OCI-M2 (cell line): ENCODE measurements at regions not wholly inside any gene's neighbourhood (a gene's known extent, or its start where the extent isn't known, plus 50 kb on each side); places are given as distances from the start of the nearest gene placed in this dataset.

Source experiments
- DNase-seq: peaks from one replicate; lab custom pipeline; 2025; ENCODE audit not compliant: unreplicated experiment; lab: John Stamatoyannopoulos, UW

DNA sequence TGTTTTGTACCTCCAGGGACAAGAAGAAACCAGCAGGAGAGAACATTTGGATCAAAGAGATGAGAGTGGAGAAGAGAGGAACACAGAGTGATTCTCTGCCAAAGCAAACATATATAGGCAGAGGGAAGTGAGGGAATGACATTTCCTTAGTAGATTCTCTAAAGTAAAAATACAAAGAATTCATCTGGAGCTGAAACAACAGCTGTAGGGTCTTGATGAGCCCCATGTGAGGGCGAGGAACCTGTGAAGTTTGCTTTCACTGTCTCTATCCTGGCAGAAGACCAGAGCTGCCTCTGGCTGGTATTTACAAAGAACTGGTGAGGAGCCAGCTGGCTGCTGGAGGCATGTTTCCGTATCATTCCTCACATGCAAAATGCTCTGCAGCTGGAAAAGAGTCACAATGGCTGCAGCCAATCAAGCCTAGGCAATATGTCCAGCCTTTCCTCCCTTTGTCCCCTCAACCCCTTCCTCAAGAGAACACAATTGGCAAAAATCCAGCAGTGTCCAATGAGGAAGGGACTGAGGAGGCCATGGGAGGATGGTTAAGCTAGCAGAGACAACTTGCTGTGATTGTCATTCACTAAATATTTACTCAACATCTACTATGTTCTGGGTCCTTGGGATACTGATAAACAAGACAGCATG, 122.5 kb downstream of the PHLDA1 start:
- DNase-seq = no peak

GRCh38 chr12:75905922-75906321, 125.7 kb downstream of the PHLDA1 start:
- no peak for DNase-seq

DNA sequence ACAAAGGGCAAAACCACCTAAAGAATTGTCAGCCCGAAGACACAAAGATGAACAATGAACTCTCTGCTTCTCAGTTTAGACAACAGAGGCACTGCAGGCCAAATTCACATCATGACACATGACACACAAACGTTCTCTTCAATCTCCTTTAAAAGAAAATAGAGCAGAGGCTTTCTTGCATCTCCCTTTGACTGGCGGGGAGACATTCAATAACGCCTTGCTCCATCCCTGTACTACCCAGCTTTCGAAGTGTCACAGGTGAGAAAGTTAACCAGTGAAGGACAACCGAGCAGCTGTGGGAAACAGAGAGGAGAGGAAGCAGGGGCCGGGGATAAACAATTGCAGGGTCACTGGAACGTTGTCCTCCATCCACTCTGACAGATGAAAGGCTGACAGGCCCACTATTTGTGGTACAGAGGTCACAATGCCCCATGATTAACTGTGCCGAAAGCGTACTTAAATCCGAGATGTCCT, 130.8 kb downstream of the PHLDA1 start:
- DNase-seq = no peak

- no peak for DNase-seq
These were observed 131.3 kb downstream of the PHLDA1 start for GRCh38 chr12:75900226-75900625.

DNA sequence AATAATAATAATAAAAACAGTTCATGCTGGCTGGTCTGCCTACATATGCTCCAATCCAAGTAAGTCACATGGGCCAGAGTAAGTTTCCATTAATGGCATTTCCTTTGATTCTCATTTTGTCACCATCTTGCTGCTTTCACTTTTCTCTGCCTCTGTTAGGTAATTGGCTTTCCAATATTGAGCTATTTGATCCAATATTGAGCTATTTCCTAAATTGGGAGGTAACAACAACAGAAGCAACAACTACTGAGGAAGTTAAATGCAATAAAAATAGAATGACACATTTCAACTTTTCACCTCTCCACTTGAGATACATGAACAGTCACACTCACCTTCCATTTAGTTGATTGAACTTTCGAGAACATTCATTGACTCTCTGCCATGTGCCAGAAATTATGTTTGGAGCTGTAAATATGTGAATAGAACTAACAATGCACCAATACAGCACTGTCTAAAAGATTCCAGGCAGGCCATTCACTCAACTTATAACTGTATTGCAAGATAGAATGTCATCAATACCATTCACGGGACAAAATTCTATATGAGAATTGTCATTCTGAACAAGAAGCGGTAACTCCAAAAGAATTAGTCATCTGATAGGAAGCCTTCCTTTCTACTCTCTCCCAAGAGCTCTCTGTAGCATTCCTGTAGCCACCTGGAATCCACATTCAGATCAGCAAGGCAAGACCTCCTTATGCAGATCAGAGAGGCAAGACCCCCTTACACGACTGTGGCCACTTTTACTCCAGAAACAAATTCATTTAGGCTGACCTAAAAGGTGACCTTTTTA, 136.4 kb downstream of the PHLDA1 start:
- DNase-seq = no peak

GRCh38 chr12:75893765-75894164, 137.8 kb downstream of the PHLDA1 start:
- no peak for DNase-seq

GRCh38 chr12:75892731-75893408, 138.7 kb downstream of the PHLDA1 start:
- DNase-seq = peak; percentile 32

GRCh38 chr12:75891072-75891471, 140.5 kb downstream of the PHLDA1 start:
- no peak for DNase-seq

- DNase-seq = no peak
These were observed 140.9 kb downstream of the PHLDA1 start for GRCh38 chr12:75890660-75891059.

DNA sequence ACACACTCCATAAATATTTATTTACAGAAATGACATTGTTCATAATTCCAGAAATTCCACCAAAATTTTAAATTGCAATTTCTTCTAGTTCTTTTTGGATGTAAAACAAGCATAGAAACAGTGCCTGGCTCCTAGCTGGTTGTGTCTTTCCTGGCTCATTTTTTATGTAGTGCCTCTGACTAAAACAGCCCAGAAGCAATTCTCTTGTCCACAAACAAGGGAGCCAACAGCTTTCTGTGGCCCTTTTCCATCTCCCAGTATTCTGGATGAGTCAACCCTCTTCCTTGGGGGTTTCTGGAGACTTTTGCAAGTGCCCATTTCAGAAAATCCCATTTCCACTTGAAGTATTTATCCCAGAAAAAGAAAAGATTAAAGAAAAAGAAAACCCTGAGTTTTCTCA, 141.4 kb downstream of the PHLDA1 start:
- DNase-seq = no peak

- DNase-seq = no peak
These were observed 142.5 kb downstream of the PHLDA1 start for GRCh38 chr12:75888874-75889613.

GRCh38 chr12:75888399-75888798, 143.2 kb downstream of the PHLDA1 start:
- DNase-seq = no peak

DNA sequence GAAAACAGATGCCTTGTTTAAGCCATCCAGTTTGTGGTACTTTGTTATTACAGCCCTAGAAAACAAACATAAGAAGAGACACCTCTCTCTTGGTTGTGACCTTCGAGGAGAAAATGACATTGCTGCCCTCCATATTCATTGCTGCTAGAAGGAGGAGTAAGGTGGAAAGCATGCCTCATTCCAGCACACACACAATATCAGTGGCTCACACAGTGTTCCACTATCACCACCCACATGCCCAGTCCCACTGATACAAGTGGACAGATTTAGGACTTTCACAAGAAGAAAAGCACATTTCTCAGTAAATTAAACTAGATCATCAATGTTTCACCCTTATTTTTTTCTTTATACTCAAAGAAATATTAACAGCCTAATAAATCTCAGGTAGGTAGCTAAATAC, 143.6 kb downstream of the PHLDA1 start:
- no peak for DNase-seq

DNA sequence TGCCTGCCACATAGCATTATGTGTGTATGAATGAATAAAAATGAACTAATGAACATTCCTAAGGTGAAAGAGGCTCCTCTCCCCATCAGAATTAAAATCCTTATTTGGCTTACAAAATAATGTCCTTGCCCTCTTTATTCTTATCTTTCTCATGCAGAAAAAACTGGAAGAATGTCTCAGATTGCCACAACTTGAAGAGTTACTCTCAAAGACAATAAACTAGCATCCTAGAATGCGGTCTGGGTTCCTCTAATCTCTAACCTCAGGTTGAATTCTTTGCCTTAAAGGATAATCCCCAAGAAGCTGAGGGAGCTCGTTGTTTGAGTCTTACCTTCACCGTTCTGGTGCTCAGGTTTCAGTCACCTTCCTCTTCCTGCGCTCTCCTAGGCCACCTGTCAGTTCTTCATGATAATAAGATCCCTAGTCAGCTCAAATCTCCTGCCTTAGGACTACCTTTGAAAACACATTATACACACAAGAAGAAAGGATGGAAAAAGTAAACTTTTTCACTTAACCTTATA, 147.1 kb downstream of the PHLDA1 start:
- DNase-seq = no peak

DNA sequence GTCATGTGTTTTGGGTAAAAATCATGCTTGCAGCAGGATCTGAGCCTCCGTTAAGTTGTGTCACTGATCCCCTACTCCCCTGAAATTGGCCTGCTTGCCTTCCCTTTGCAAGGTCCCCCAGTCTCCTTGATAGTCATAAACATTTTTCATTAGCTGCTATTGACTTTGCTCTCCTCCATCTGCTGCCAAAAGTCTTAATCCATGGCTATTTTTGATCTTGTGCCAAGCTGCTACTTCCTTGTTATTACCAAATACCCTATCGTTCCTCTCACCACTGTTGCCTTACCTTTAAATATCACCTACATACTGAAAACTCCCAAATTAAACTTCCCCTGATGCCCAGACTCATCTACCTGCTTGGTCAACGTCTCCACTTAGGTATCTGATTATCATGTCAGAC, 148.3 kb downstream of the PHLDA1 start:
- DNase-seq = no peak

GRCh38 chr12:75882421-75882820, 149.2 kb downstream of the PHLDA1 start:
- DNase-seq = no peak

GRCh38 chr12:75881920-75882319, 149.7 kb downstream of the PHLDA1 start:
- no peak for DNase-seq

DNA sequence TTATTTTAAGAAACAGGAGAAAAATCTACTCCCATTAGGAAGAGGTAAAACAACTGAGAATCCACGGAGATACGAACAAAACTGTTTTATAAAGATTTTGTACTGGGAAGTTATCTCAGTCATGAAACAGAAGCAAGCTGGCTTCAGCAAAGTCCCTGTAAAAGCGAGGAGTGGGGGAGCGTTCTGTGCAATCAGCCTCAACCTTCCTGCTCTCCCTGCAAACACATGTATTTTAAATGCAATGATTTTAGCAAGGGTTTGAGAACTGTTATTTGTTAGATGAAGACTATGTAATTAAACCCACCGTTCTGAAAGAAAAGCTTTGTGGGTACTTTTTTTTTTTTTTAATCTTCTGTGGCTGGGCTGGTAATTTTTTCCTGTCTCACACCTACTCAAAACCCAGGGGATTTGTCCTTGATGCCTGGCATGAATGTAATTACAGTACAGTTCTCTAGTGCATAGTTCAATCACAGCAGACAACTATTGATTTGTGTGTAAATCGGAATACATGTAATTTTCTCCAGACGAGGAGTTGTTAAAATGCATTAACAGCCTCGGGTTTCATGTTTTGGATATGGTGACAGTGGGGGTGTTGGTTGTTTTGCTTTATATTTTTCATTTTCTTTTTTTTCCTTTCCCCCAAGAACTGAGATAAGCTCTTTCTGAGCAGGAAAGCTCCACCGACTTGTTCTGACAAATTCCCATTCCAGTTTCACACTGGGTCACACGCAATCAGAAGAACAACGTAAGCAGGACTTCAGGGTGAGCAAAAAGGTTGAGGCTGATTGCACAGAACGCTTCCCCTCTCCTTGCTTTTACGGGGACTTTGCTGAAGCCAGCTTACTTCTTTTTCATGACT, 153.6 kb downstream of the PHLDA1 start:
- DNase-seq = no peak

- no peak for DNase-seq
These were observed 154.5 kb downstream of the PHLDA1 start for GRCh38 chr12:75876832-75877762.
